Endodermal cell (in vitro differentiated cells): ENCODE measurements at regions not wholly inside any gene's neighbourhood (a gene's known extent, or its start where the extent isn't known, plus 50 kb on each side); places are given as distances from the start of the nearest gene placed in this dataset.

Source experiments
- DNase-seq: peaks from one replicate; pipeline ENCODE4 v3.0.0-alpha.2; 2017
- H3K27ac ChIP-seq: 2 replicates; pipeline ENCODE4 v1.5.1; 2013; ENCODE audit warnings: mild to moderate bottlenecking, low read depth, low read length, moderate library complexity
- H3K27me3 ChIP-seq: 2 replicates; pipeline ENCODE4 v1.6.1; 2013; ENCODE audit warnings: mild to moderate bottlenecking, low read length, moderate library complexity; ENCODE audit not compliant: insufficient read depth, control insufficient read depth, poor library complexity, severe bottlenecking
- H3K36me3 ChIP-seq: 2 replicates; pipeline ENCODE4 v1.7.0; 2013; ENCODE audit warnings: mild to moderate bottlenecking, low read length, moderate library complexity; ENCODE audit not compliant: control insufficient read depth, insufficient read depth
- H3K4me1 ChIP-seq: one replicate; pipeline ENCODE4 v1.7.0; 2013; ENCODE audit warnings: low read length; ENCODE audit not compliant: control insufficient read depth, insufficient read depth
- H3K4me3 ChIP-seq: 2 replicates; pipeline ENCODE4 v1.5.1; 2013; ENCODE audit warnings: mild to moderate bottlenecking, low read length, moderate library complexity
- H3K9ac ChIP-seq: 2 replicates; pipeline ENCODE4 v1.6.1; 2013; ENCODE audit warnings: mild to moderate bottlenecking, low read length, moderate library complexity; ENCODE audit not compliant: poor library complexity, severe bottlenecking; ENCODE audit errors: extremely low read depth
- H3K9me3 ChIP-seq: 2 replicates; pipeline ENCODE4 v1.6.1; 2013; ENCODE audit warnings: mild to moderate bottlenecking, low read length, moderate library complexity; ENCODE audit not compliant: control insufficient read depth
- H3K27ac Mint-ChIP-seq: 2 replicates; pipeline ENCODE4 v1.8.0; 2020; ENCODE audit warnings: mixed read lengths
- H3K27me3 Mint-ChIP-seq: 2 replicates; pipeline ENCODE4 v1.8.0; 2021; ENCODE audit warnings: mild to moderate bottlenecking, mixed read lengths; ENCODE audit not compliant: insufficient read depth
- H3K36me3 Mint-ChIP-seq: 2 replicates; pipeline ENCODE4 v1.8.0; 2020; ENCODE audit warnings: low read depth, mixed read lengths
- H3K4me1 Mint-ChIP-seq: 2 replicates; pipeline ENCODE4 v1.8.0; 2020; ENCODE audit warnings: mixed read lengths
- H3K4me3 Mint-ChIP-seq: 2 replicates; pipeline ENCODE4 v1.8.0; 2020; ENCODE audit warnings: mild to moderate bottlenecking, moderate library complexity, mixed read lengths
- H3K9me3 Mint-ChIP-seq: 2 replicates; pipeline ENCODE4 v1.8.0; 2020; ENCODE audit warnings: mild to moderate bottlenecking, mixed read lengths
- WGBS, 2 experiments: methylation state at CpG; one replicate each; pipeline versions ENCODE4 v1.1.5 to v1.1.7; 2013; ENCODE audit warnings: missing lambda C conversion rate in 2 of 2, mixed read lengths in 1 of 2; ENCODE audit not compliant: insufficient coverage in 1 of 2, insufficient read length in 1 of 2; 5-methylcytosine and 5-hydroxymethylcytosine counted together
- TF ChIP-seq, protein P1 (sequence below): fragments of 200-600 bp; sonication (generic); conservative IDR thresholded peaks from 2 replicates; pipeline ENCODE4 v1.5.0; 2021; ENCODE audit warnings: antibody characterized with exemption, mild to moderate bottlenecking

- Histone ChIP-seq H3K27ac (no peak overlapping the region), H3K4me1 (no peaks in the 10 kb centered on the region), H3K27me3 (no peaks in the 10 kb centered on the region), H3K36me3 (no peaks in the 10 kb centered on the region), H3K9ac (no peak overlapping the region), H3K4me3 (no peak overlapping the region), H3K9me3 (no peaks in the 10 kb centered on the region)
- H3K4me1 Mint-ChIP-seq, result peaks cover 2% of the 10 kb centered on the region
- WGBS, 2 experiments, result 45 to 60% methylated on average over 2 to 3 of the region's 3 CpGs
- no peak overlapping the region for H3K4me3 Mint-ChIP-seq
- H3K27me3 Mint-ChIP-seq, result no peaks in the 10 kb centered on the region
- TF ChIP-seq, protein P1, sequence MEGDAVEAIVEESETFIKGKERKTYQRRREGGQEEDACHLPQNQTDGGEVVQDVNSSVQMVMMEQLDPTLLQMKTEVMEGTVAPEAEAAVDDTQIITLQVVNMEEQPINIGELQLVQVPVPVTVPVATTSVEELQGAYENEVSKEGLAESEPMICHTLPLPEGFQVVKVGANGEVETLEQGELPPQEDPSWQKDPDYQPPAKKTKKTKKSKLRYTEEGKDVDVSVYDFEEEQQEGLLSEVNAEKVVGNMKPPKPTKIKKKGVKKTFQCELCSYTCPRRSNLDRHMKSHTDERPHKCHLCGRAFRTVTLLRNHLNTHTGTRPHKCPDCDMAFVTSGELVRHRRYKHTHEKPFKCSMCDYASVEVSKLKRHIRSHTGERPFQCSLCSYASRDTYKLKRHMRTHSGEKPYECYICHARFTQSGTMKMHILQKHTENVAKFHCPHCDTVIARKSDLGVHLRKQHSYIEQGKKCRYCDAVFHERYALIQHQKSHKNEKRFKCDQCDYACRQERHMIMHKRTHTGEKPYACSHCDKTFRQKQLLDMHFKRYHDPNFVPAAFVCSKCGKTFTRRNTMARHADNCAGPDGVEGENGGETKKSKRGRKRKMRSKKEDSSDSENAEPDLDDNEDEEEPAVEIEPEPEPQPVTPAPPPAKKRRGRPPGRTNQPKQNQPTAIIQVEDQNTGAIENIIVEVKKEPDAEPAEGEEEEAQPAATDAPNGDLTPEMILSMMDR, result no peak
- no peaks in the 10 kb centered on the region for H3K9me3 Mint-ChIP-seq
- no peak for DNase-seq
- no peaks in the 10 kb centered on the region for H3K36me3 Mint-ChIP-seq
- H3K27ac Mint-ChIP-seq, result no peak overlapping the region
Measured at GRCh38 chr3:105062853-105063252, 303.9 kb upstream of the ALCAM start.

GRCh38 chr3:105065895-105066839 lies 300.5 kb upstream of the ALCAM start:
- H3K27ac ChIP-seq, result no peak overlapping the region
- 81 to 93% methylated on average over 5 to 8 of the region's 8 CpGs for WGBS, 2 experiments
- no peak overlapping the region for H3K9ac ChIP-seq
- H3K4me3 Mint-ChIP-seq, result no peak overlapping the region
- no peaks in the 10 kb centered on the region for H3K36me3 ChIP-seq
- H3K27me3 ChIP-seq, result no peaks in the 10 kb centered on the region
- peaks cover 2% of the 10 kb centered on the region for H3K4me1 Mint-ChIP-seq
- H3K9me3 Mint-ChIP-seq, result no peaks in the 10 kb centered on the region
- DNase-seq, result no peak
- no peaks in the 10 kb centered on the region for H3K36me3 Mint-ChIP-seq
- TF ChIP-seq, protein P1, result no peak
- H3K27ac Mint-ChIP-seq, result no peak overlapping the region
- H3K4me1 ChIP-seq, result no peaks in the 10 kb centered on the region
- H3K27me3 Mint-ChIP-seq, result no peaks in the 10 kb centered on the region
- H3K9me3 ChIP-seq, result no peaks in the 10 kb centered on the region
- H3K4me3 ChIP-seq, result no peak overlapping the region

- Histone ChIP-seq H3K27ac (no peak overlapping the region), H3K9me3 (no peaks in the 10 kb centered on the region), H3K27me3 (no peaks in the 10 kb centered on the region), H3K36me3 (no peaks in the 10 kb centered on the region), H3K4me1 (no peaks in the 10 kb centered on the region), H3K4me3 (no peak overlapping the region), H3K9ac (no peak overlapping the region)
- no peaks in the 10 kb centered on the region for H3K36me3 Mint-ChIP-seq
- no peak overlapping the region for H3K27ac Mint-ChIP-seq
- 61 to 80% methylated on average over 1 to 3 of the region's 3 CpGs for WGBS, 2 experiments
- TF ChIP-seq, protein P1, result no peak
- DNase-seq, result no peak
- H3K9me3 Mint-ChIP-seq, result no peaks in the 10 kb centered on the region
- peaks cover 2% of the 10 kb centered on the region for H3K4me1 Mint-ChIP-seq
- no peak overlapping the region for H3K4me3 Mint-ChIP-seq
- no peaks in the 10 kb centered on the region for H3K27me3 Mint-ChIP-seq
Measured at GRCh38 chr3:105067361-105067760, 299.3 kb upstream of the ALCAM start.
